ENCODE measurements at regions not wholly inside any gene's neighbourhood (a gene's known extent, or its start where the extent isn't known, plus 50 kb on each side); places are given as distances from the start of the nearest gene placed in this dataset.

GRCh38 chr7:120064565-120064964 lies 208.4 kb upstream of the KCND2 start:
- TF ChIP-seq FOXP2 (optimal IDR thresholded peaks at IDR 0.05; ENCODE audit: control extremely low read depth, extremely low read length, insufficient read depth) (no peak), EZH2 (IDR thresholded peaks at IDR 0.05) (no peak)
